Activated B cell treated with CpG ODN at 0.5 μM for 24 hours (primary cell): ENCODE measurements at regions not wholly inside any gene's neighbourhood (a gene's known extent, or its start where the extent isn't known, plus 50 kb on each side); places are given as distances from the start of the nearest gene placed in this dataset.

Experiments used
- ATAC-seq: fragments of 200-7000 bp; cut with Tn5 transposase; one replicate; pipeline ENCODE4 v1.10.0; 2021; ENCODE audit warnings: low read depth, mild to moderate bottlenecking, moderate library complexity
- CTCF ChIA-PET: fragments of 350-600 bp; sonication (Branson Sonifier 250); formaldehyde crosslinking; loops from one replicate; lab custom pipeline; 2021; ENCODE audit warnings: antibody characterized with exemption; lab: Charles Lee
- POLR2A ChIA-PET: fragments of 350-600 bp; sonication (Branson Sonifier 250); formaldehyde crosslinking; loops from one replicate; lab custom pipeline; 2021; ENCODE audit warnings: antibody characterized with exemption; lab: Charles Lee
- DNase-seq: peaks from one replicate; pipeline ENCODE4 v3.0.0; 2022
- H3K27ac Mint-ChIP-seq: one replicate; pipeline ENCODE4 v1.8.0; 2020; ENCODE audit warnings: mixed read lengths
- H3K27me3 Mint-ChIP-seq: one replicate; pipeline ENCODE4 v1.8.0; 2021; ENCODE audit warnings: mixed read lengths
- H3K36me3 Mint-ChIP-seq: one replicate; pipeline ENCODE4 v1.8.0; 2021; ENCODE audit warnings: low read depth, mixed read lengths
- H3K4me1 Mint-ChIP-seq: one replicate; pipeline ENCODE4 v1.8.0; 2021; ENCODE audit warnings: mixed read lengths
- H3K4me3 Mint-ChIP-seq: one replicate; pipeline ENCODE4 v1.8.0; 2020; ENCODE audit warnings: mild to moderate bottlenecking, mixed read lengths
- H3K9me3 Mint-ChIP-seq: one replicate; pipeline ENCODE4 v1.8.0; 2020; ENCODE audit warnings: mixed read lengths
- intact Hi-C: fragments of 100-400 bp; cut with micrococcal nuclease; formaldehyde crosslinking; loops from one replicate; pipeline ENCODE4 v1.15.1; 2024
- TF ChIP-seq, protein P1 (sequence below): fragments of 200-600 bp; IDR thresholded peaks from one replicate; pipeline ENCODE4 v1.8.0; 2022; ENCODE audit warnings: antibody characterized with exemption, mild to moderate bottlenecking

- no peak for DNase-seq
- no peaks in the 10 kb centered on the region for H3K9me3 Mint-ChIP-seq
- no peak for ATAC-seq
Measured at GRCh38 chr19:29293736-29294342, 80.9 kb upstream of the UQCRFS1 start.

DNA sequence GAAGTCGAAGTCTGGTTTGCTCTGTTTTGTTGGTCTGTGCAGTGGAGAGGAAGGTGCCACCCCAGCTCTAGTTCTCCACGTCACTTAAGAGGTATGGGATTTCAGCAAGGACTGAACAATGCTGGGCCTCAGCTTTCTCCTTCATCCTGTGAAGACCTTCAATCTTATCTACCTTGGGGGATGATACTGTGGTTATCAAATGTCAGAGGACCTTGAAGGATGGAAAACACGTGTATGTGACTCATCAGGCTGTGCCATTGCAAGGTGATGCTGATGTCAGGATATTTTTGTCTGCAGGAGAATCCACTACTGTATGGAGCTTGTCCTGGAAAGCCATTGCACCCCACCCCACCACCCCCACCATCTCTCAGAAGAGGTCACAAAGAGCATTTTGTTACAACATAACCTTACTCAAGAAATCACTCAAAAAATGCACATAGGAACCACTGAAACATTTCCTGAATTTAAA lies 81.4 kb upstream of the UQCRFS1 start:
- ChIA-PET POLR2A (no interaction called here), CTCF (no interaction called here)
- Mint-ChIP-seq H3K27ac (no peak overlapping the region), H3K36me3 (no peaks in the 10 kb centered on the region), H3K4me1 (no peaks in the 10 kb centered on the region), H3K4me3 (no peak overlapping the region), H3K9me3 (no peaks in the 10 kb centered on the region), H3K27me3 (no peaks in the 10 kb centered on the region)
- TF ChIP-seq, protein P1, sequence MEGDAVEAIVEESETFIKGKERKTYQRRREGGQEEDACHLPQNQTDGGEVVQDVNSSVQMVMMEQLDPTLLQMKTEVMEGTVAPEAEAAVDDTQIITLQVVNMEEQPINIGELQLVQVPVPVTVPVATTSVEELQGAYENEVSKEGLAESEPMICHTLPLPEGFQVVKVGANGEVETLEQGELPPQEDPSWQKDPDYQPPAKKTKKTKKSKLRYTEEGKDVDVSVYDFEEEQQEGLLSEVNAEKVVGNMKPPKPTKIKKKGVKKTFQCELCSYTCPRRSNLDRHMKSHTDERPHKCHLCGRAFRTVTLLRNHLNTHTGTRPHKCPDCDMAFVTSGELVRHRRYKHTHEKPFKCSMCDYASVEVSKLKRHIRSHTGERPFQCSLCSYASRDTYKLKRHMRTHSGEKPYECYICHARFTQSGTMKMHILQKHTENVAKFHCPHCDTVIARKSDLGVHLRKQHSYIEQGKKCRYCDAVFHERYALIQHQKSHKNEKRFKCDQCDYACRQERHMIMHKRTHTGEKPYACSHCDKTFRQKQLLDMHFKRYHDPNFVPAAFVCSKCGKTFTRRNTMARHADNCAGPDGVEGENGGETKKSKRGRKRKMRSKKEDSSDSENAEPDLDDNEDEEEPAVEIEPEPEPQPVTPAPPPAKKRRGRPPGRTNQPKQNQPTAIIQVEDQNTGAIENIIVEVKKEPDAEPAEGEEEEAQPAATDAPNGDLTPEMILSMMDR: no peak
- intact Hi-C loops: no loop called here
- ATAC-seq (no peak), DNase-seq (no peak)

More at GRCh38 chr19:29293736-29294342, 80.9 kb upstream of the UQCRFS1 start:
- TF ChIP-seq, protein P1: no peak
- CTCF ChIA-PET: no interaction called here
- H3K27ac Mint-ChIP-seq: no peak overlapping the region
- H3K27me3 Mint-ChIP-seq: no peaks in the 10 kb centered on the region
- POLR2A ChIA-PET: no interaction called here
- no peak overlapping the region for H3K4me3 Mint-ChIP-seq
- intact Hi-C loops: no loop called here
- no peaks in the 10 kb centered on the region for H3K4me1 Mint-ChIP-seq
- H3K36me3 Mint-ChIP-seq: no peaks in the 10 kb centered on the region

- Mint-ChIP-seq H3K36me3 (no peaks in the 10 kb centered on the region), H3K4me3 (no peak overlapping the region), H3K27me3 (no peaks in the 10 kb centered on the region), H3K27ac (no peak overlapping the region), H3K4me1 (no peaks in the 10 kb centered on the region), H3K9me3 (no peaks in the 10 kb centered on the region)
- intact Hi-C loops: no loop called here
- TF ChIP-seq, protein P1: no peak
- DNase-seq (no peak), ATAC-seq (no peak)
- ChIA-PET POLR2A (no interaction called here), CTCF (no interaction called here)
Measured at GRCh38 chr19:29295285-29295684, 82.3 kb upstream of the UQCRFS1 start.

DNA sequence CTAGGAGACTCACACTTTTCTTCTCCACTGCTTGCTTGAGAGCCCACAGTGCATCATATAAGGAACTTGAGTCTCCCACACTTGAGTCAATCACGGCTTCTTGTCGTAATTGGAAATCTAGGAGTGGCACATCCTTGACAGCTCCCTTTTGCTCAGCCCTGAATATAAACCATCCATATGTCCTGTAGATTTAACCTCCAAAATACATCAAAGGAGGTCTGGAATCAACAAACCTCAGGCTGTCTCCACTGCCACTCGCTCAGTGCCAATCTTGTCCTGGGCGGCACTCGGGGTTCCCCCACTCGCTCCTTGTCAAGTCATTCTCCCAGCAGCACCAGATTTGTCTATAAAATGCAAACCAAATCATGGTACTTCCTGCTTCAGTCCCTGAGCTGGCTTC lies 84.4 kb upstream of the UQCRFS1 start:
- Mint-ChIP-seq H3K4me3 (no peak overlapping the region), H3K4me1 (no peaks in the 10 kb centered on the region), H3K9me3 (no peaks in the 10 kb centered on the region), H3K36me3 (no peaks in the 10 kb centered on the region), H3K27me3 (no peaks in the 10 kb centered on the region), H3K27ac (no peak overlapping the region)
- ChIA-PET CTCF (no interaction called here), POLR2A (no interaction called here)
- no peak for ATAC-seq
- intact Hi-C loops: no loop called here
- TF ChIP-seq, protein P1: no peak
- no peak for DNase-seq

GRCh38 chr19:29299416-29300380 lies 86.7 kb upstream of the UQCRFS1 start:
- Mint-ChIP-seq H3K27ac (no peak overlapping the region), H3K36me3 (no peaks in the 10 kb centered on the region), H3K4me3 (no peak overlapping the region), H3K9me3 (no peaks in the 10 kb centered on the region), H3K4me1 (no peaks in the 10 kb centered on the region), H3K27me3 (no peaks in the 10 kb centered on the region)
- TF ChIP-seq, protein P1: no peak
- ChIA-PET POLR2A (no interaction called here), CTCF (no interaction called here)
- intact Hi-C loops: no loop called here
- ATAC-seq (no peak), DNase-seq (no peak)
